GM19328 (cell line): ENCODE measurements at regions not wholly inside any gene's neighbourhood (a gene's known extent, or its start where the extent isn't known, plus 50 kb on each side); places are given as distances from the start of the nearest gene placed in this dataset.

Experiments
- ATAC-seq: cut with Tn5 transposase; IDR thresholded peaks from one replicate; pipeline ENCODE4 v1.9.1; 2021; ENCODE audit warnings: mild to moderate bottlenecking, moderate library complexity; ENCODE audit not compliant: unreplicated experiment

DNA sequence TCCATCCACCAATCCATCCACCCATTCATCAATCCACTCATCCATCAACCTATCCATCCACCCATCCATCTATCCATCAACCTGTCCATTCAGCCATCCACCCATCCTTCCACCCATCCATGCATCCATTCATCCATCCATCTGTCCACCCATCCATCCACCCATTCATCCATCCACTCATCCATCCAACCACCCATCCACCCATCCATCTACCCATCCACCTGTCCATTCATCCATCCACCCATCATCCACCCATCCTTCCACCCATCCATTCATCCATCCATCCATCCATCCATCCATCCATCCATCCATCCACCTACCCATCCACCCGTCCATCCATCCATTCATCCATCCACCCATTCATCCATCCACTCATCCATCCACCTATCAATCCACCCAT, 195.8 kb downstream of the NXNL2 start:
- ATAC-seq: no peak

DNA sequence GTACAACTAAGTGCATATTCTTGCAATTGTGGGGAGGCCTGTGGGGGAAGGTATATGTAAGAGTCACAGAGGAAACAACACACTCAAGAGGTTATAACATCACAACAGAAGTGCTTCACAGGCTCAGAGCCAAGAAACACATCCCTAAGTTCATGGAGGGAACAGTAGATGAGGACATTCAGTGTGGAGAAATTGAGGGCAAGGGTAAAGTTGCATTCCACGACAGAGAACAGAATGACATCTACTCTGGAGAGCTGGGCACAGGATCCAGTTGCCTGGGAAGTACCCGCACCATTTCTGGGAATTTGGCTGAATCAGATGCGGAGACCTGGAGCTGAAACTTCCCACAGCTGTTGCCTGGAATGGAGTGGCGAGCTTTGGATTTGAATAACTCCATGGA, 197.2 kb downstream of the NXNL2 start:
- no peak for ATAC-seq

DNA sequence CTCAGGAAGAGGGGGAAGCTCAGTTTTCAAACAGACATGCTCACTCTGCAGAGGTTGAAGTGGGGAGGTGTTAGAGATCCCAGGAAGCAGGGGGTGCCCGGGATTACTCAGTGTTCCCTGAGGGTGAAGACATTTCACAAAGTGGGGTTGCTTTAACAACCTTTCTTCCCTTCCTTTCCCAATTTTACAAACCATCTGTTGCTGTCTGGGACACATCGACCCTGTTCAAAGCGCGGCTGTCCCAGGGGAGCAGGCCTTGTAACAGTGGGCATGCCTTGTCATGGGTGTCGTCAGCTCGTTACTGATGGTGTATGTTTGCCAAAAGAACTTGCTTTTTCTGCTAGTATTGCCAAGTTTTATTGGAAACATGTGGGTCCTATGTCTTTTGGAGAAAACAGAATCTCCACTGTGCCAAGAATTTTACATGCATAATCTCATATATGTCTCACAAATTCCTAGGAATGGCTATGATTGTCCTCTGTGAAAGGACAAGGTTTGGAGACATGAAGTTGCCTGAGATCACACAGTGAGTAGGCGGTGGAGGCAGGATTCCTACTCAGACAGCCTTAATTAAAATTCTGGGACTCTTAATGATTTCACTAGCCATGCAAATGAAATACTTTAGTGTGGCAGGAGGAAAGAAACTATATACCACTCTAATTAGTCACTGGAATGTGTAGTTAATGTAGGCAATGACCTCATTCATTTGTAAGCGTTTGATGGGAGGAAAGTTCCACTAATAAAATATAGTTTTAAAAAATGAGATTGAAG, 198.9 kb downstream of the NXNL2 start:
- ATAC-seq: no peak

DNA sequence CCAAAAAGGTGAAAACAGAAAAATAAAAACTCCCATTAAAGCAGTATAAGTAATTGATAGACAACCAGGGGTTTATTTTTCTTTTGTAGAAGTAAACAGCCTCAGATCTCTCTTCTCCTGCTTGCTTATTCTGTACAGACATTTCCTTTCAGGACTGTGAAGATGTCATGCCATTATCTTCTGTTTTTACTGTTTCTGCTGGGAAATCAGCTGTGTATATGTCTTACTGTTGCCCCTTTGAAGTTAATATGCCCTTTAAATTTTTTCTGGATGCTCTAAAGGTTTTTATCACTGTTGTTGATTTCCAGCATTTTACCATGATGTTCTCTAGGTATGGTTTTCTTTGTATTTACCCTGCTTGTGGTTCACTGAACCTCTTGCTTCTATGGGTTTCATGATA, 199.5 kb downstream of the NXNL2 start:
- no peak for ATAC-seq

DNA sequence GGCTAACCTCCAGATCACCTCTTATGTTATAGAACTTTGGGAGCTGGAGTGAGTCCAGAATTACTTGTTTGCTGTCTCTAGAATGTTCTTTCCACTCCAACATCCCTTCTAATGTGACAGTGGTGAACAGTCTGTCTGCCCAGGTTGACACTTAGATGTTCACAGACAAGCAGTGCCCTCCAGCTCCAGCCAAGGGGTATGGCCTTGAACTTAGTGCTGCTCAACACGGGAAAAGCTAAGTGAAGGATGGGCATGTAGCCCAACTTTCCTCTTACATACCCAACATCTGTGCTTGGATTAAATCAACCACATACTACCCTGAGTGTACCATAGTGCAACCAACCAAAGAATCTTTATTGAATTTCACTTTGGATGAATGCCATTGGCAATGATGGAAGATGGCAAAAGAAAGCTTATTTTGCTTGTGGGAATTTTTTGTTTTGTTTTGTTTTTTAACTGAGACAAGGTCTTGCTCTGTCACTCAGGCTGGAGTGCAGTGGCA, 201.2 kb downstream of the NXNL2 start:
- no peak for ATAC-seq

DNA sequence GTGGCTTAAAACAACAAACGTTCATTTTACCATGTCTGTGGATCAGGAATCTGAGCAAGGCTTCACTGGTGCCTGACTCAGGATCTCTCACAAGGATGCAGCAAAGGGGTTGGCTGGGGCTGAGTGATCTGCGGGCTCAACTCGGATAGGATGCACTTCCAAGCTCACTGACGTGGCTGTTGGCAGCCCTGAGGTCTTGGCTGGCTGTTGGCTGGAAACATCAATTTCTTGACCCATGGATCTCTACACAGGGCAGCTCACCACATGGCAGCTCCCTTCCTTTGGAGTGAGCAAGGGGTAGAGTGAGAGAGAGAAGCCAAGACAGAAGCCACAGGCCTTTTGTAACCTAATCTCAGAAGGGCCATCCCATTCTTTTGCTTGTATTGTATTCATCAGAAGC, 202.1 kb downstream of the NXNL2 start:
- no peak for ATAC-seq

DNA sequence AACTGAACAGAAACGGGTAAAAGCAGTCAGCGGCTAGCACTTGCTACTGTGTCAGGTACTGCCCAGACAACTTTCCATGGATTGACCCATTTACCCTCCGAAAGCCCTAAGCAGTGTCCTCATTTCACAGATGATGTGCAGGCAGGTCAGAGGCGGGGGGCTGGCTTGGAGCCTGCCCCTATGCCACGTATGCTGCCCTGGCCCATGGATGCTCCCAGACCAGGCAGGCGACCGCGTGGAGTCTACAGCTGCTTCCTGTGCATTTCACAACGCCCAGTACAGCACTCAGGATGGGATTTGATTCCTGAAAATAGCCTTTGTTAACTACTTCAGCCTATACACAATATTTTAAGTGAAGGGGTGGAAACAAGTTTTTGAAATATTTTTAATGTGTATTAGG, 202.9 kb downstream of the NXNL2 start:
- ATAC-seq: no peak

DNA sequence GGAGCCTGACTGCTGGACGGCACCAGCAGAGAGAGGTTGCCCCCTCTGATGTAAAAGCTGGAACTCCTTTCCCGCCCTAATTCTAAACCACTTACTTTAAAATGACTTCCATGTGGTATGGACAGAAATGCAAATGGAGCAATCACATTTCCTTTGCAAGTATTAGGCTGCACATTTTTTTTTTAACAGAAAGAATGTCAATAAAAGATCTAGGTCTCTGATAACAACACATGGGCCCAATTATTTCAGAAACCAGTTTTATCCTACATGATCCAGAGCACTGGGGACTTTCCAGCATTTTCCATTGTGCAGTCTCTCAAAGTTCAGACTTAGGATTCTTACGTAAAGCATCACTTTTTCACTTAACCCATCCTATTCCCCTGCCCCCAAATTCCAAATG, 203.7 kb downstream of the NXNL2 start:
- ATAC-seq: no peak

DNA sequence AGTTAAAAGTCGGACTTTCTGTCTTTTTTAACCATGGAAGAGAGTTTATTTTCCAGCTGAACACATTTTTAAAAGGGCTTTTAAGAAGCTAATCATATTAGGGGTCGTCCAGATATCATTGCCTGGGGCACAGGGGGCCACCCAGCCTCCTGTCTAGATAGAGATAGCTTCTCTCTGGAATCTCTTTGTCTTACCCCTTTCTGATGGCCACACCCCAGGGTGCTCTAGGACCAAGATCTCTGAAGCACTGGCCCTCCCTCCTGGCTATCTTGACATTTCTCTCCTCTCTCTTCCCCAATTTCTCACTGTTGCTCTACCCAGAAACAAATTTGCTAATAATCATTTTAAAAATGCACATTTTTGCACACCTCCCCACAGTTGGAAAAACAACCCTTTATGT, 204.4 kb downstream of the NXNL2 start:
- ATAC-seq: no peak

DNA sequence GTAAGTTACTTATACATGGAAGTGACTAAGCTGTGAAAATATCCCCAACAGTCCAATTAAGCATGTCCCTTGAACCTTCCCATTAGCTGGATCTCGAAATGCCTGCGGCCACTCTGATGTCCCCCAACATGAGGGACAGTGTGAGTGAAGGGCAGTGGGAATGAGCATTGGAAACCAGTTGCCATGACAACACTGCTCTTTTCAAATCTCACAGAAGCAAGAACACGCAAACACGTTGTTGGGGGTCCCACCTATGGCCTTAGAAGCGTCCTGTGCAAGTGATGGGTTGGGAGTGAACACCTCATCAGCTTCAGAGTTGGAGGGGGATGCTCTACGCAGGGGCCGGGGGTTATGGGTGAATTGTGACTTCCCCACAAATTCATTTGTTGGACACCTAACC, 205.9 kb downstream of the NXNL2 start:
- ATAC-seq: no peak

DNA sequence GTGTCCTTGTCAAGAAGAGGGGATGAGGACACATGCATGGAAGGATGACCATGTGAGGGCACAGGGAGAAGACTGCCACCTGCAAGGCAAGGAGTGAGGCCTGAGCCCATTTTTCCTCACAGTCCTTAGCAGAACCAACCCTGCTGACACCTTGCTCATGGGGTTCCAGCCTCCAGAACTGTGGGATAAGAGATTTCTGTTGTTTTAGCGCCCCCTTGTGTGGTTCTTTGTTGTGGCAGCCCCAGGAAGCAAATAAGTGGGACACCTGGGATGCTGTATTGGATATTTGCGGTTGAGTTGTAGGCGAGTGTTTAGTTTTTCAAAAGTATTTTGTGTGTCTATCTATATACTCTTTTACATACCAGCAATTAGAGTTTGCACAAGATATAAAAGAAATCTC, 206.4 kb downstream of the NXNL2 start:
- ATAC-seq: no peak

DNA sequence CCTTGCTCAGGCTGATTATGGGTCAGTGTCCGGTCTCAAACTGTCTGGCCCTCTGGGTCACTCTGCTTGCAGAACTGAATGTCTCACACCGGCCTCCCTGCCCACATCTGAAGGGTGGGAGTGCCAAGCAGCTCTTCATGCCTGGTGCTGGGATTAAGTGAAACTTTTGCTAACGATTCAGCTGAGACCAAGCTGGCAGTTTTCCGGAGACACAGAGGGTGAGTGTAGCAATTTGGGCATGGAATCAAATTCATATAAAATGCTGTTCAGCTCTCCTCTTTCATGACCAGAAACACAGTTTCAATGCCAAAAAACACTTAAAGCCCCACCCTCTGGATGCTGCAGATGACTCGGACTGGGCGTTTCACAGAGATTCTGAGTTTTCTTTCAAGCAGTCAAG, 207.5 kb downstream of the NXNL2 start:
- no peak for ATAC-seq

DNA sequence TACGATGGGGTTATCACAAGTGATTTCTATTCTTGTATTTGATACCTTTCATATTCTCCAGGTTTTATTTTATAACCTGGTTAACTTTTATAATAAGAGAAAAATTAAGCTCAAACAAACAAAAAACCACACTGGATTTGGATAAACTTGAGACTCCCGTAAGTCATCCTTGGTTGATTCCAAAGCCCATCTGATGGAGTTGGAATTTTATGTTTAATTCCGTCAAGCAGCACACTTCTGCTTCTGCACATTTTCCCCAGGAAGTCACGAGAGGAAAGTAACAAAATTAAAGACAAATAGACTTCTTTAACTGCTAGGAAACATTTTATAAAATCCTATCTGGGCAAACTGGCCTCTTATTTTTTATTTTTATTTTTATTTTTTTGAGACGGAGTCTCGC, 207.9 kb downstream of the NXNL2 start:
- no peak for ATAC-seq

DNA sequence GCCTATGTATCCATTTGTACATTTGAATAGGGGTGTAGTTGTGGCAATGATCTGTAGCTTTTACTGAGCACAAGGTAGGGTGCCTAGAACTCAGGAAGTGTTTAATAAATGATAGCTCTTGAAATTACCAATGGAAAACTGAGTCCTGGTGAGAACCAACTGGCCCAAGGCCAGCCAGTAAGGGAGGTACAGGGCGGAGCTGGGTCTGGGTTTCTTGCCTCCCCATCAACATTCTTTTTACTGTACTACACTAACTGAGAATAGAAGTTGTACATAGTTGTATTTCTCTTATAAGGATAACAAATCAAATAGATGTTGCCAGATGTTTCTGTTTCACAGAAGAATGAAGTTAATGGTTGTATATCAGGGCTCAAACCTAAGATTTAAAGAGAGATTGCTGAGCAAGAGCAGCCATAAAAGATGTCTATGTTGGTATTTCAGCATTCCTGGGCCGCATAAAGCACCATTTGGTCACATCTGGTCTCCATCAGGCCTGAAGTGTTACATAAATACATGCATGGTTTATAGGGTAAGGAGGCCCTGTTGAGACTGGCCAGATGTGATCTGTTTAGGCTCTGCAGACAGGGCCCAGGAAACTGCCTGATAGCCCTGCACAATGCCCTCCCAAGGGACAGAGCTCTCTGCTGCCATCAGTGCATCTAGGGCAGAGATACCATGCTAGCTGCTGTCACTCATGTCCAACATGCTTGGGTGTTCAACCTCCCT, 210.5 kb downstream of the NXNL2 start:
- ATAC-seq: no peak

DNA sequence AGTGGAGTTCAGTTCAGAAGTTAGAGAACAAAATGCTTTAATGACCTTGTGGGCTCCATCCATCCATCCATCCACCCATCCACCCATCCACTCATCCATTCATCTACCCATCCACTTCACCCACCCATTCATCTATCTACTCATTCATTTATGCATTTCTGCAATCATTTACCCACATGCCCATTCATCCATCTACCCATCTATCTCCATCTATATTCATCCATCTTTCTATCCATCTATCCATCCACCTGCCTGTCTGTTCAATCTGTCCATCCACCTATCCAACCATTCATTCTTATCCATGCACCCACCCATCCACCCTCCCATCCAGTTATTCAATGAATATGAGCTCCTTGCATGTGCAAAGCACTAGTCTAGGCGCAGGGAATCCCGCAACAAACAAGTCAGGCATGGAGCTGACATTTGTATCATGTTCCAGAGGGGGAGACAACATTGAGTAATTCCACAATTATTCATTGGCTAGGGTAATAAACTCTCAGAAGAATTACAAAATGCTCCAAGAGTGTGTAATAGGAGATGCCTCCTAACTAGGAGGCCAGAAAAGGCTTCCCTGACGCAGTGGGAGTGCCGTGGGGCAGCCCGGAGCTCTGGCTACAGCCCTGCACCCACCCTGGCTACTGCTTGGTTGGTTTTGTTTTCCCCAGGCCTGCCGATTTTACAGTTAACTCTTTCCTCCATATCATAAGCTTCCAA, 211.2 kb downstream of the NXNL2 start:
- no peak for ATAC-seq

DNA sequence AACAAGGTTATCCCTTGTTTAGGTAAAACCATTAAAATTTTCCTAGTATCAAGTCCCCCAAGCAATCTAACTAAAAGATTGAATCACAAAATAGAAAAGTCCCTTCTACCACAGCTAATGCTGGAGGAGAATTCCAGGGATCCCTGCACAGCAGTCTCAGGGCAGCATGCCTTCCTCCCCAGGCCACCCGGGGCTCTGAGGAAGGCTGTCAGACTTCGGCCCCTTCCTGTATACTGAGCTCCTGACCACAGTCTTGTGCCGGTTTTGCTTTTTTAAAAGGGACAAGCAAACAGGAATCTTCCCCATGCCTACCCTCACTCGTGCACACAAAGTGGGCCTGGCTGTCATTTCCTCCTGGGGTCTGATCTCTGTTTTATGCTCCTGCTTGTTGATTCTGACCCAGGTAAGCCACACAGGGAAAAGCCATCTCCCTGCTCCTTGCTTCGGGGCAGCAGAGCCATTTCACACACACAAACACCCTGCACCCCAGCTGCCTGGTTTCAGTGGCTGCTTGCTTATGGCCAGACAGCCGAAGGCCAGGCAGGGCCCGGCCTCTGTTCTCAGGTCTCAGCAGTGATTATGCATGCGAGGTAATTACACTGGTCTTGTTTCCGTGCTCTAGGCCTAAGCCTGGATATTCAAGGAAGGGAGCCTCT, 211.9 kb downstream of the NXNL2 start:
- ATAC-seq: no peak

DNA sequence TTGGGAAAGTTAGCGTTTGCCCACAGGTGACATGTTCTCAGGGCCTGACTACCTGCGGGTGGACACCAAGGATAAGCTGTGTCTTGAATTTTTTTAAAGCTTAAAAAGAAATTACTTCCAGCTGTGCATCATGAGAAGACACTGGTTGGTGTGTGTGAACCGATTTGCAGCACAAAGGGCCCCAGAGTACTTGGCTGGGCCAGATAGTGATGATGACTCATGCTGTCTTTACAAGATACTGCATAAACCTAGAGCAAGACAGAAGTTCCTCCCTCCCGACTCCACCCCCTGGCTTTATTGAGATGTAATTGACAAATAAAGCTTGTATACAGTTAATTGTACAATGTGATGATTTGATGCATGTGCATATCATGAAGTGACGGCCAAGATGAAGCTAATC, 212.8 kb downstream of the NXNL2 start:
- ATAC-seq: no peak

DNA sequence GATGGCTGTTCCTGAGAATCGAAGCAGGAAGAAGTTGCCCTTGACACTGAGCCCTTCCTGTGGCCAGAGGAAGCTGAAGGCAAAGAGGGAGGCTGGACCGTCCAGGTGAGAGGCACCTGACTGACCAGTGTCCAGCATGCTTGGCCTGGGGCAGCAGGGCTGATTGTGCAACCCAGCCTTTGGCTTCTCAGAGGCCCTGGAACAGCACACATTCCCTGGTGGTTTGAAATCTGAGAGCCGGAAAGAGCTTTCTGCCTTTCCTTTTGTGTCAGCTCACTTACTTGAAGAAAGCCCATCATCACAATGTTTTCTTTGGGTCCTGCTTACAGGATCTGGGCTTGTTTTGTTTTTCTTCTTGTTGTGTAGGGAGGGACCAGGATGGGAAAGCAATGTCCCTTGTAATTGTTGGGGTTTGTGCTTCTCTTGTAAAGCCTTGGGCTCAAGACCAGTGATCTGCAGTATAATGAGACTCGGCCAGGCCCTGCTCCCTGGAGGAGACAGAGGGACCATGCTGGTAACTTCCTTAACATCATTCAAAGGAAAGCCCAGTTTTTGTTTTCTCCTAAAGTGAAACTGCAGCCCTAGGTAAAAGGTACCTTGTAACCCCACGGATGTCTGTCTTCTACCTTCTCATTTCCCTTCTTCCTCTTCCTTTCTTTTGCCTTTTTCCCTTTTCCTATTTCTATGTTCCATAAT, 213.7 kb downstream of the NXNL2 start:
- ATAC-seq: no peak

DNA sequence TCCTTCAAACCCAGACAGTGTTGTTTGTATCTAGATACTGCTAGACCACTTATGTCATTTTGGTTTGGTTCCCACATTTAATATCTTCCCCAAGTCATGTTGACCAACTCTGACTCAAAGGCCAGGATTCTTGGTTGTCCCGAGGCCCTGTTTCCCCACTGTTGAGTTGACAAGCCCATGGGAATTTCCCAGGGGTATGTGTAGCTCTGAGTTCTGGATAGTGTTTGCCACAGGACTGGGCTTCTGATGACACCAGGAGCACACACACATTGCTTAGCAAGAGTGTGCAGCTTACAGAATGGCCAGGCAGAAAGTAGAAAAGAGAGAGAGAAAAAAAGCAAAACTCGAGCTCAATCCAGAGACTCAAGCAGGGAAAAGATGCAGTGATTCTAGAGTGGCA, 214.4 kb downstream of the NXNL2 start:
- no peak for ATAC-seq

DNA sequence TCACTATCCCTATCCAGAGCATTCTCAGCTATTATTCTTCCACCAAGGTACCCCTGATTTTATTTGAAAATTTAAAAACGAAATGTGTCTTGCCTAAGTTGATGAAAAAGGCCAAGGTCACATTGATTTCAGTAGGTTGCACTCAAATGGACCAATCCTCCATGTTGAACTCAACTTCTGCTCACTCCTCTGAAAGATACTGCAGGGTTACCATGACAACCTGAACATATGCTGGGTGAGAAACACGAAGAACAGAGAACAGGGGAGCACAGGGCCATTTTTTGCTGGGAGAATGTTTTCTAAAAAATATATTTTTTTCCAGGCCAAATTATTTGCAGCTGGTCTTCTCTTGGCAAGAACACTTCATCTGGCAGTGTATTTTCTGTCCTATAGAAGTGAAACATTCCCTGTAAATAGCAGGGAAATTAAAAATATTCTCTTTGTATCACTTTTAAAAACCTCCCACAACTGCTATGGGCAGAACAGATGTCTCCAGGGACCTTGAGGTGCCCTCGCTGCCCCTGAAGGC, 215.9 kb downstream of the NXNL2 start:
- ATAC-seq: no peak
